Activated B cell treated with CpG ODN at 0.5 μM for 24 hours (primary cell): ENCODE measurements at regions not wholly inside any gene's neighbourhood (a gene's known extent, or its start where the extent isn't known, plus 50 kb on each side); places are given as distances from the start of the nearest gene placed in this dataset.

Experiments used
- ATAC-seq: fragments of 200-7000 bp; cut with Tn5 transposase; one replicate; pipeline ENCODE4 v1.10.0; 2021; ENCODE audit warnings: low read depth, mild to moderate bottlenecking, moderate library complexity
- CTCF ChIA-PET: fragments of 350-600 bp; sonication (Branson Sonifier 250); formaldehyde crosslinking; loops from one replicate; lab custom pipeline; 2021; ENCODE audit warnings: antibody characterized with exemption; lab: Charles Lee
- POLR2A ChIA-PET: fragments of 350-600 bp; sonication (Branson Sonifier 250); formaldehyde crosslinking; loops from one replicate; lab custom pipeline; 2021; ENCODE audit warnings: antibody characterized with exemption; lab: Charles Lee
- DNase-seq: peaks from one replicate; pipeline ENCODE4 v3.0.0; 2022
- H3K27ac Mint-ChIP-seq: one replicate; pipeline ENCODE4 v1.8.0; 2020; ENCODE audit warnings: mixed read lengths
- H3K27me3 Mint-ChIP-seq: one replicate; pipeline ENCODE4 v1.8.0; 2021; ENCODE audit warnings: mixed read lengths
- H3K36me3 Mint-ChIP-seq: one replicate; pipeline ENCODE4 v1.8.0; 2021; ENCODE audit warnings: low read depth, mixed read lengths
- H3K4me1 Mint-ChIP-seq: one replicate; pipeline ENCODE4 v1.8.0; 2021; ENCODE audit warnings: mixed read lengths
- H3K4me3 Mint-ChIP-seq: one replicate; pipeline ENCODE4 v1.8.0; 2020; ENCODE audit warnings: mild to moderate bottlenecking, mixed read lengths
- H3K9me3 Mint-ChIP-seq: one replicate; pipeline ENCODE4 v1.8.0; 2020; ENCODE audit warnings: mixed read lengths
- CTCF ChIP-seq: fragments of 200-600 bp; IDR thresholded peaks from one replicate; pipeline ENCODE4 v1.8.0; 2022; ENCODE audit warnings: antibody characterized with exemption, mild to moderate bottlenecking
- intact Hi-C: fragments of 100-400 bp; cut with micrococcal nuclease; formaldehyde crosslinking; loops from one replicate; pipeline ENCODE4 v1.15.1; 2024

GRCh38 chr3:162421721-162422120 lies 925.1 kb downstream of the OTOL1 start:
- no peak overlapping the region for H3K4me3 Mint-ChIP-seq
- H3K4me1 Mint-ChIP-seq: no peaks in the 10 kb centered on the region

GRCh38 chr3:162428192-162428591 lies 931.6 kb downstream of the OTOL1 start:
- Mint-ChIP-seq H3K27ac (no peak overlapping the region), H3K9me3 (peaks cover 6% of the 10 kb centered on the region), H3K27me3 (no peaks in the 10 kb centered on the region), H3K4me1 (no peaks in the 10 kb centered on the region), H3K36me3 (no peaks in the 10 kb centered on the region), H3K4me3 (no peak overlapping the region)
- intact Hi-C loops: no loop called here
- no peak for TF ChIP-seq CTCF
- ATAC-seq: no peak
- ChIA-PET POLR2A (no interaction called here), CTCF (no interaction called here)
- DNase-seq: no peak

More at GRCh38 chr3:162421721-162422120, 925.1 kb downstream of the OTOL1 start:
- intact Hi-C loops: no loop called here
- Mint-ChIP-seq H3K27me3 (no peaks in the 10 kb centered on the region), H3K9me3 (no peaks in the 10 kb centered on the region), H3K36me3 (no peaks in the 10 kb centered on the region), H3K27ac (no peak overlapping the region)
- no peak for TF ChIP-seq CTCF
- no peak for DNase-seq
- ChIA-PET CTCF (no interaction called here), POLR2A (no interaction called here)
- no peak for ATAC-seq

GRCh38 chr3:162435750-162436149 lies 939.1 kb downstream of the OTOL1 start:
- ATAC-seq (no peak), DNase-seq (no peak)
- Mint-ChIP-seq H3K9me3 (peaks cover 11% of the 10 kb centered on the region), H3K4me1 (no peaks in the 10 kb centered on the region), H3K27ac (no peak overlapping the region), H3K36me3 (no peaks in the 10 kb centered on the region), H3K4me3 (no peak overlapping the region), H3K27me3 (no peaks in the 10 kb centered on the region)
- no peak for TF ChIP-seq CTCF
- POLR2A ChIA-PET: no interaction called here
- CTCF ChIA-PET: no interaction called here
- intact Hi-C loops: no loop called here

GRCh38 chr3:162436826-162437225 lies 940.2 kb downstream of the OTOL1 start:
- Mint-ChIP-seq H3K27me3 (no peaks in the 10 kb centered on the region), H3K4me1 (no peaks in the 10 kb centered on the region), H3K9me3 (peaks cover 9% of the 10 kb centered on the region), H3K4me3 (no peak overlapping the region), H3K36me3 (no peaks in the 10 kb centered on the region), H3K27ac (no peak overlapping the region)
- TF ChIP-seq CTCF: no peak
- ChIA-PET POLR2A (no interaction called here), CTCF (no interaction called here)
- intact Hi-C loops: no loop called here
- DNase-seq: no peak
- no peak for ATAC-seq

GRCh38 chr3:162437480-162437879 lies 940.9 kb downstream of the OTOL1 start:
- Mint-ChIP-seq H3K4me1 (no peaks in the 10 kb centered on the region), H3K9me3 (peaks cover 9% of the 10 kb centered on the region), H3K36me3 (no peaks in the 10 kb centered on the region), H3K4me3 (no peak overlapping the region), H3K27me3 (no peaks in the 10 kb centered on the region), H3K27ac (no peak overlapping the region)
- DNase-seq: no peak
- no peak for ATAC-seq
- ChIA-PET CTCF (no interaction called here), POLR2A (no interaction called here)
- intact Hi-C loops: no loop called here
- no peak for TF ChIP-seq CTCF
